H9 (cell line): ENCODE measurements at regions not wholly inside any gene's neighbourhood (a gene's known extent, or its start where the extent isn't known, plus 50 kb on each side); places are given as distances from the start of the nearest gene placed in this dataset.

ENCODE experiments used
- DNase-seq: peaks from one replicate; pipeline ENCODE4 v3.0.0-alpha.2; 2017
- H2AFZ ChIP-seq: one replicate; pipeline ENCODE4 v1.6.1; 2013; ENCODE audit warnings: mild to moderate bottlenecking, low read length, control low read depth, moderate library complexity
- H2AK5ac ChIP-seq: 2 replicates; pipeline ENCODE4 v1.6.1; 2013; ENCODE audit warnings: low read length, control low read depth, mixed read lengths; ENCODE audit not compliant: insufficient read length
- H2BK120ac ChIP-seq: one replicate; pipeline ENCODE4 v1.6.1; 2013; ENCODE audit warnings: low read depth, mild to moderate bottlenecking, low read length, control low read depth, inconsistent platforms; ENCODE audit not compliant: poor library complexity, severe bottlenecking
- H2BK12ac ChIP-seq: 2 replicates; pipeline ENCODE4 v1.6.1; 2013; ENCODE audit warnings: low read length, control low read depth, mixed read lengths, low read depth; ENCODE audit not compliant: insufficient read length
- H2BK15ac ChIP-seq: 2 replicates; pipeline ENCODE4 v1.6.1; 2013; ENCODE audit warnings: low read depth, low read length, control low read depth
- H2BK20ac ChIP-seq: one replicate; pipeline ENCODE4 v1.6.1; 2013; ENCODE audit warnings: low read depth, mild to moderate bottlenecking, low read length, control low read depth, inconsistent platforms; ENCODE audit not compliant: poor library complexity, severe bottlenecking
- H2BK5ac ChIP-seq: 2 replicates; pipeline ENCODE4 v1.6.1; 2013; ENCODE audit warnings: low read length, control low read depth, mixed read lengths; ENCODE audit not compliant: insufficient read length
- H3K14ac ChIP-seq: 2 replicates; pipeline ENCODE4 v1.6.1; 2013; ENCODE audit warnings: low read length, control low read depth; ENCODE audit not compliant: insufficient read depth
- H3K18ac ChIP-seq: 2 replicates; pipeline ENCODE4 v1.6.1; 2013; ENCODE audit warnings: low read depth, mild to moderate bottlenecking, mixed read lengths, low read length, control low read depth; ENCODE audit not compliant: insufficient read length
- H3K23ac ChIP-seq: 2 replicates; pipeline ENCODE4 v1.6.1; 2013; ENCODE audit warnings: low read length, control low read depth, mixed read lengths, low read depth; ENCODE audit not compliant: insufficient read length
- H3K23me2 ChIP-seq: 2 replicates; pipeline ENCODE4 v1.6.1; 2013; ENCODE audit warnings: low read depth, mild to moderate bottlenecking, mixed read lengths, low read length, control low read depth; ENCODE audit not compliant: insufficient read length, poor library complexity, severe bottlenecking
- H3K27ac ChIP-seq: 2 replicates; pipeline ENCODE4 v1.5.1; 2013; ENCODE audit warnings: low read length, control low read depth, mixed read lengths, low read depth; ENCODE audit not compliant: insufficient read length
- H3K27me3 ChIP-seq: 2 replicates; pipeline ENCODE4 v1.6.1; 2013; ENCODE audit warnings: low read length, control low read depth, inconsistent platforms; ENCODE audit not compliant: insufficient read depth
- H3K4ac ChIP-seq: 2 replicates; pipeline ENCODE4 v1.6.1; 2013; ENCODE audit warnings: low read depth, mild to moderate bottlenecking, control low read depth, inconsistent platforms, low read length, moderate library complexity
- H3K4me1 ChIP-seq: 2 replicates; pipeline ENCODE4 v1.6.1; 2013; ENCODE audit warnings: low read length, control low read depth, inconsistent platforms; ENCODE audit not compliant: insufficient read depth
- H3K4me2 ChIP-seq: 2 replicates; pipeline ENCODE4 v1.6.1; 2013; ENCODE audit warnings: low read length, control low read depth, mixed read lengths; ENCODE audit not compliant: insufficient read length, insufficient read depth
- H3K56ac ChIP-seq: 2 replicates; pipeline ENCODE4 v1.6.1; 2013; ENCODE audit warnings: low read depth, mild to moderate bottlenecking, mixed read lengths, low read length, control low read depth; ENCODE audit not compliant: insufficient read length
- H3K79me1 ChIP-seq: 2 replicates; pipeline ENCODE4 v1.6.1; 2013; ENCODE audit warnings: low read depth, mild to moderate bottlenecking, moderate library complexity, low read length, control low read depth, inconsistent platforms; ENCODE audit not compliant: insufficient read depth, poor library complexity, severe bottlenecking
- H3K79me2 ChIP-seq: 2 replicates; pipeline ENCODE4 v1.6.1; 2013; ENCODE audit warnings: low read length, control low read depth, inconsistent platforms; ENCODE audit not compliant: insufficient read depth
- H3K9ac ChIP-seq: 2 replicates; pipeline ENCODE4 v1.6.1; 2013; ENCODE audit warnings: low read length, control low read depth, mixed read lengths; ENCODE audit not compliant: insufficient read length; ENCODE audit errors: extremely low read depth
- H3K9me3 ChIP-seq: one replicate; pipeline ENCODE4 v1.6.1; 2013; ENCODE audit warnings: low read depth, low read length, inconsistent platforms; ENCODE audit not compliant: control insufficient read depth
- H3T11ph ChIP-seq: one replicate; pipeline ENCODE4 v1.6.1; 2013; ENCODE audit warnings: mild to moderate bottlenecking, low read length, control low read depth, inconsistent platforms
- H4K20me1 ChIP-seq: one replicate; pipeline ENCODE4 v1.6.1; 2013; ENCODE audit not compliant: control insufficient read depth, insufficient read length, insufficient read depth
- H4K5ac ChIP-seq: 2 replicates; pipeline ENCODE4 v1.6.1; 2013; ENCODE audit warnings: low read depth, mild to moderate bottlenecking, mixed read lengths, low read length, control low read depth; ENCODE audit not compliant: insufficient read length
- H4K8ac ChIP-seq: replicated peaks from 2 replicates; pipeline ENCODE4 v1.6.1; 2013; ENCODE audit warnings: low read length, control low read depth, mixed read lengths, low read depth; ENCODE audit not compliant: insufficient read length
- H4K91ac ChIP-seq: 2 replicates; pipeline ENCODE4 v1.6.1; 2013; ENCODE audit warnings: low read depth, mild to moderate bottlenecking, moderate library complexity, mixed read lengths, low read length, control low read depth; ENCODE audit not compliant: insufficient read length
- H3K27ac Mint-ChIP-seq, 3 experiments: 2 replicates in 2 of 3; 3 replicates in 1 of 3; pipeline ENCODE4 v1.8.0; 2020 to 2021; ENCODE audit warnings: mixed read lengths in 3 of 3, mild to moderate bottlenecking in 1 of 3, moderate library complexity in 1 of 3
- H3K27me3 Mint-ChIP-seq: 2 replicates; pipeline ENCODE4 v1.8.0; 2021; ENCODE audit warnings: low read depth, mild to moderate bottlenecking, moderate library complexity, mixed read lengths
- H3K36me3 Mint-ChIP-seq, 3 experiments: 2 replicates in 2 of 3; 3 replicates in 1 of 3; pipeline ENCODE4 v1.8.0; 2020 to 2021; ENCODE audit warnings: low read depth in 3 of 3, mixed read lengths in 3 of 3; ENCODE audit not compliant: insufficient read depth in 1 of 3
- H3K4me1 Mint-ChIP-seq, 2 experiments: 2 replicates each; pipeline ENCODE4 v1.8.0; 2020; ENCODE audit warnings: mixed read lengths in 2 of 2
- H3K4me3 Mint-ChIP-seq, 2 experiments: 2 replicates in 1 of 2; 3 replicates in 1 of 2; pipeline ENCODE4 v1.8.0; 2020 to 2021; ENCODE audit warnings: mild to moderate bottlenecking in 2 of 2, mixed read lengths in 2 of 2, moderate library complexity in 1 of 2
- H3K9me3 Mint-ChIP-seq, 2 experiments: 2 replicates in 1 of 2; 3 replicates in 1 of 2; pipeline ENCODE4 v1.8.0; 2020; ENCODE audit warnings: mild to moderate bottlenecking in 2 of 2, mixed read lengths in 2 of 2, moderate library complexity in 1 of 2
- CTCF ChIP-seq: fragments of 200-600 bp; sonication (generic); conservative IDR thresholded peaks from 3 replicates; pipeline ENCODE4 v1.8.0; 2021; ENCODE audit warnings: antibody characterized with exemption, mild to moderate bottlenecking
- WGBS: extraction: QIAGEN DNeasy Blood & Tissue Kit; methylation state at CpG from one replicate; pipeline ENCODE4 v1.1.7; 2013; ENCODE audit warnings: missing lambda C conversion rate, low lambda C conversion rate, mixed read lengths; ENCODE audit not compliant: insufficient read length; ENCODE audit errors: extremely low coverage; 5-methylcytosine and 5-hydroxymethylcytosine counted together

GRCh38 chr7:13593854-13594253, 395.6 kb downstream of the ETV1 start:
- Histone ChIP-seq H4K91ac (no peak overlapping the region), H2BK5ac (no peak overlapping the region), H3K23me2 (no peaks in the 10 kb centered on the region), H3K9ac (no peak overlapping the region), H3K23ac (no peak overlapping the region), H2BK15ac (no peak overlapping the region), H4K5ac (no peak overlapping the region), H3K79me2 (no peaks in the 10 kb centered on the region), H2BK20ac (no peak overlapping the region), H4K8ac (no peak overlapping the region), H3K4me1 (no peaks in the 10 kb centered on the region), H3K27ac (no peak overlapping the region), H3K18ac (no peak overlapping the region), H2AK5ac (no peak overlapping the region), H2BK120ac (no peak overlapping the region), H3K4me2 (no peak overlapping the region), H2AFZ (no peak overlapping the region), H3K9me3 (no peaks in the 10 kb centered on the region), H2BK12ac (no peak overlapping the region), H3K4ac (no peak overlapping the region), H3K14ac (no peak overlapping the region), H4K20me1 (no peaks in the 10 kb centered on the region), H3K27me3 (no peaks in the 10 kb centered on the region), H3K56ac (no peak overlapping the region), H3K79me1 (no peaks in the 10 kb centered on the region), H3T11ph (no peak overlapping the region)
- no peak for DNase-seq
- no peak for TF ChIP-seq CTCF
- peaks cover 3 to 28% (median 20%) of the 10 kb centered on the region in 3 experiments; a peak in 5 of 7 replicates for H3K36me3 Mint-ChIP-seq
- no peak overlapping the region for H3K27ac Mint-ChIP-seq
- no peak overlapping the region for H3K4me3 Mint-ChIP-seq
- peaks cover 11 to 18% of the 10 kb centered on the region in 2 experiments for H3K9me3 Mint-ChIP-seq
- no peaks in the 10 kb centered on the region for H3K4me1 Mint-ChIP-seq
- no peaks in the 10 kb centered on the region for H3K27me3 Mint-ChIP-seq
- no CpG with 5 or more reads among the region's 2 CpGs for WGBS
